Activated CD4-positive, alpha-beta memory T cell treated with anti-CD3 and anti-CD28 coated beads, Interleukin-2, amount 10 ng/mL, durations not matched to agents 7 days and 5 days (primary cell): ENCODE measurements at regions not wholly inside any gene's neighbourhood (a gene's known extent, or its start where the extent isn't known, plus 50 kb on each side); places are given as distances from the start of the nearest gene placed in this dataset.

Source experiments
- CTCF ChIA-PET: fragments of 350-600 bp; sonication (Branson Sonifier 250); formaldehyde crosslinking; loops from one replicate; lab custom pipeline; 2021; ENCODE audit warnings: antibody characterized with exemption, inconsistent platforms; lab: Charles Lee
- POLR2A ChIA-PET: fragments of 350-600 bp; sonication (Branson Sonifier 250); formaldehyde crosslinking; loops from one replicate; lab custom pipeline; 2021; ENCODE audit warnings: antibody characterized with exemption; lab: Charles Lee
- DNase-seq: peaks from one replicate; pipeline ENCODE4 v3.0.0-alpha.2; 2020
- H3K27ac Mint-ChIP-seq: one replicate; pipeline ENCODE4 v1.8.0; 2021; ENCODE audit warnings: mild to moderate bottlenecking, mixed read lengths
- H3K27me3 Mint-ChIP-seq: one replicate; pipeline ENCODE4 v1.8.0; 2021; ENCODE audit warnings: mixed read lengths
- H3K36me3 Mint-ChIP-seq: one replicate; pipeline ENCODE4 v1.8.0; 2021; ENCODE audit warnings: low read depth, mixed read lengths
- H3K4me1 Mint-ChIP-seq: one replicate; pipeline ENCODE4 v1.8.0; 2021; ENCODE audit warnings: mixed read lengths
- H3K4me3 Mint-ChIP-seq: one replicate; pipeline ENCODE4 v1.8.0; 2021; ENCODE audit warnings: mild to moderate bottlenecking, mixed read lengths
- H3K9me3 Mint-ChIP-seq: one replicate; pipeline ENCODE4 v1.8.0; 2021; ENCODE audit warnings: mixed read lengths

DNA sequence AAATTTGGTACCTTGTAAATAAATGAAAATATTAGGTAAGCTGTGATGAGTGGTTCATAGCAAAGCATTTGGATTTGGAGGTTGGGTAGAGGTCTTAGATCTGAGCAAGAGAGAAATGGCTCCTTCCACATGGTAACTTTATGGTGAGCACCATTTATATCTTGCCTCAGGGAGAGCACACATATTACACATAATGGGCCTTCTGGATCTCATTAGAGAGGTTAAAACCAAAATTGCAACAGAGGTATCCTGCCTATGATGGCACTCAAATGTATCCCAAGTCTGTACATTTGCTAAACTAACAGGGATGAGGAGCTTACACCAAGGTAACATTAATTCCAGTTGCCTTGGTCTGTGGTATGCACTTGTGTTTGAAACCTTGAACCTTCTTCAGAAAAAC is 87.1 kb upstream of the PUDP start:
- DNase-seq: no peak
- Mint-ChIP-seq H3K9me3 (no peaks in the 10 kb centered on the region), H3K27ac (no peak overlapping the region), H3K4me1 (no peaks in the 10 kb centered on the region), H3K27me3 (no peaks in the 10 kb centered on the region), H3K4me3 (no peak overlapping the region), H3K36me3 (no peaks in the 10 kb centered on the region)
- ChIA-PET CTCF (no interaction called here), POLR2A (no interaction called here)

DNA sequence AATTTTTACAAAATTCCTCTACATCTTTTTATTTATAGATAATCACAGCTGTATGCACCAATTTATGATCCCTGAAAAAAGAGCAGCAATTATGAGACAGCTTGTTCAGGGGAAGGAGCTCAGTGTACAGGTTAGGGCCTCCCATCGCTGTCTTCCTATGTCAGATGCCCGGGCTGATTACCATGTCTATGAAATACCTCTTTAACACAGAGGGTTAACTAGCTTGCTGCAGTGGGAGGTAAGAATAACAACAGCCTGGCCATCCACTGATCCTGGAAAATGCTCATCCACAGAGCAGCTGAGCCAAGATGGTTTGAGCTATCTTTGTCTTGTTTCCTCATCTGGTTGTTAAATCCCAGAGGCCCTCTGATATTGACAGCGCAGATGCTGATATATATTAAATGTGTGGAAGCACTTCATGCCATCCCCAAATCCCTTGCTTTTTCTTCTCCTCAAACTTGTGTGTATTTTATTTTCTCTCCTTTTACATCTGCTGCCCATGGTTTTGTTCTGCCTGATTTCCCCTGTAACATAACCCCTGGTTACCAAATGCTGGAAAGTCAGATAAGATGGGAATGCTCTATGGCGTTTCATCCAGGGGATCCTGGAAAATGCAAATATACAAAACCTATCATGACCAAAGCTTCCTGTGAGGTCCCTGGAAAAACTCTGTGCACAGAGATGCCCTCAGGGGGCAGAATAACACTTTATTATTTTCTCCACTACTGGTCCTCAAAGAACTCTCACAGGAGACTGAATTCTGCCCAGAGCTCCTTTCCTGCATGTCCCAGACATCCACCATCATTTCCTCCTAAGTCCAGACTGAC is 85.8 kb upstream of the PUDP start:
- no peak overlapping the region for H3K27ac Mint-ChIP-seq
- ChIA-PET CTCF (no interaction called here), POLR2A (no interaction called here)
- no peak for DNase-seq
- H3K36me3 Mint-ChIP-seq: no peaks in the 10 kb centered on the region
- no peaks in the 10 kb centered on the region for H3K9me3 Mint-ChIP-seq
- H3K4me1 Mint-ChIP-seq: no peaks in the 10 kb centered on the region
- no peaks in the 10 kb centered on the region for H3K27me3 Mint-ChIP-seq
- no peak overlapping the region for H3K4me3 Mint-ChIP-seq

DNA sequence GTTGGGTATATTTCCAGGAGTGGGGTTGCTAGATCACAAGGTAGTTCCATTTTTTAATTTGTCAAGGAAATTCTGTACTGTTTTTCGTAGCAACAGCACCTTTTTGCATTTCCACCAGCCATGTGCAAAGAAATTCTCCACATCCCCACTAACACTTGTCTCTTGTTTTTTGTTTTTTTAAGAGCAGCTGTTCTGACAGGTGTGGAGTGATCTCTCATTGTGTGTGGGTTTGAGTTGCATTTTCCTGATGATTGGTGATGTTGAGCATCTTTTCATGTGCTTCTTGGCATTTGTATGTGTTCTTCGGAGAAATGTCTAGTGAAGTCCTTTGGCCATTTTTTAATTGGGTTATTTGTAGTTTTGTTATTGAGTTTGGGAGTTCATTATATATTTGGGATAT is 80.3 kb upstream of the PUDP start:
- H3K27ac Mint-ChIP-seq: no peak overlapping the region
- no peaks in the 10 kb centered on the region for H3K27me3 Mint-ChIP-seq
- no peaks in the 10 kb centered on the region for H3K36me3 Mint-ChIP-seq
- no peak overlapping the region for H3K4me3 Mint-ChIP-seq
- ChIA-PET CTCF (no interaction called here), POLR2A (no interaction called here)
- DNase-seq: no peak
- H3K4me1 Mint-ChIP-seq: no peaks in the 10 kb centered on the region
- no peaks in the 10 kb centered on the region for H3K9me3 Mint-ChIP-seq

DNA sequence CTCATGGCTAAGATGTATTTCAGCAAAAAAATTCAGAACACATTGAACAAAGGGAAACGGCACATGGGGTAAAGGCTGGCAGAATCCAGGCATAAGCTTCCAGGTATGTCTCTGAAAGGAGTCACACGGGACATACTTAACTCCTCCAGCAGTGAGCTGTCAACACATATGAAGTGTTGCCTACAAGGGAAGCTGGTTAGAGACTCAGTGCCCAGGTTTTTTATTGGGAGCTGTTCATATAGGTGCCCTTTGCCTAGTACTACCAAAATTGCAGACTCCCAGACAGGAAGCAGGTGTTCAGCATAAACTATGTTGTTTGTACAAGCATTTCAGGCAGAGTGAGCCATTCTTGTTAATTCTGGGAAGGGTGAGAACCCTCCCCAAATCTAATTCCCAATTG is 77.4 kb upstream of the PUDP start:
- no peaks in the 10 kb centered on the region for H3K9me3 Mint-ChIP-seq
- H3K36me3 Mint-ChIP-seq: no peaks in the 10 kb centered on the region
- ChIA-PET CTCF (no interaction called here), POLR2A (no interaction called here)
- no peaks in the 10 kb centered on the region for H3K4me1 Mint-ChIP-seq
- no peak overlapping the region for H3K4me3 Mint-ChIP-seq
- DNase-seq: no peak
- H3K27me3 Mint-ChIP-seq: no peaks in the 10 kb centered on the region
- no peak overlapping the region for H3K27ac Mint-ChIP-seq

DNA sequence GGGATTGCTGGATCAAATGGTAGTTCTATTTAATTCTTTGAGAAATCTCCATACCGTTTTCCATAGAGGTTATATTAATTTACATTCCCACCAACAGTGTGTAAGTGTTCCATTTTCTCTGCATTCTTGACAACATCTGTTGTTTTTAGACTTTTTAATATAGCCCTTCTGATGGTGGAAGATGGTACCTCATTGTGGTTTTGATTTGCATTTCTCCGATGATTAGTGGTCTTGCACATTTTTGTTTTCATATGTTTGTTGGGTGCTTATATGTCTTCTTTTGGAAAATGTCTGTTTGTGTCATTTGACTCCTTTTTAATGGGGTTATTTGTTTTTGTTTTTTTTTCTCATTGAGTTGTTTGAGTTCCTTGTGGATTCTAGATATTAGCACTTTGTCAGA is 75.3 kb upstream of the PUDP start:
- Mint-ChIP-seq H3K4me1 (no peaks in the 10 kb centered on the region), H3K9me3 (no peaks in the 10 kb centered on the region), H3K27me3 (no peaks in the 10 kb centered on the region), H3K4me3 (no peak overlapping the region), H3K36me3 (no peaks in the 10 kb centered on the region), H3K27ac (no peak overlapping the region)
- POLR2A ChIA-PET: no interaction called here
- CTCF ChIA-PET: no interaction called here
- no peak for DNase-seq

DNA sequence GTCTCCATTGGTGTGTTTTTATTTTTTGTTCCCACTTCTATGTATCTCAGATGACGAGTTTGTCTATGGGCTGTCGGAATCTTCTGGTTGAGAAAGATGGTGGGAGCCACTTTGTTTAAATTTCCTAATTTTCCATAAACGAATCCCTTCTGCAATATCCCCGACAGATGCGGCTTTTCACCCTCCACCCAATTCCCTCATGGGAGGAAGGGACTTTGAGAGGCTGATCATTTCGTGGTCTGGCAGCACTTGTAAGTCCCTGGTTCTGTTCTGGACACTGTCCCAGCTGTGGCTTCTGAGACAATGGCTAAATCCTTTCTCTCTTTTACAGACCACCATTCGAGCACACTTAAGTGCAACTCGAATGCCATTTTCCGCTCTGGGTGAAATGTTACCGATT is 72.2 kb upstream of the PUDP start:
- CTCF ChIA-PET: no interaction called here

DNA sequence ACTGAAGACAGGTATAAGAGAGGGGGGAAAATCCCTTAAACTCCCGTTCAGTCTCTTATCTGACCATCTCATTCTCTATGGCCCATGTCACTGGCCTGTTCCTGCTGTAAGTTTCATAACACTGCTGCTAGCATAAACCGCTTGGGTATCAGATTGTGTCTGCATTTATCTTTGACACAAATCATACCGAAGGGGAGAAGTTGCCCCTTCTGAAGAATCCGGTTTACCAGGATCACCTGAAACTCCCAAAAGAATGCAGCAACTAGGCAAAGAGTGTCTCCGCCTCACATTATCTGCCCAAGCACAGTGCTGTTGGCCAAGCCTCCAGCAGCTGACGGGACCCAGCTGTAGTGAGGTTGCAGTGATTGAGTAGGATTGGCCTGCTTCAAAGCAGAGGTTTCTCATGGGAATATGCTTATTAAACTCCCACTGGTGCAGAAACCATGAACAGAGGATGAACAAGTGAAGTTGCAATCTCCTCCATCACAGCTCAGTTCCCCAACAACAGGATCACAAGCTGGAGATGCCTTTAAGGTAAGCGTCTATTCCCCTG is 71.3 kb upstream of the PUDP start:
- Mint-ChIP-seq H3K4me1 (no peaks in the 10 kb centered on the region), H3K36me3 (no peaks in the 10 kb centered on the region), H3K27ac (no peak overlapping the region), H3K9me3 (no peaks in the 10 kb centered on the region), H3K27me3 (no peaks in the 10 kb centered on the region), H3K4me3 (no peak overlapping the region)
- POLR2A ChIA-PET: no interaction called here
- DNase-seq: no peak
- CTCF ChIA-PET: no interaction called here

More for the DNA sequence above, 72.2 kb upstream of the PUDP start:
- Mint-ChIP-seq H3K27me3 (no peaks in the 10 kb centered on the region), H3K27ac (no peak overlapping the region), H3K36me3 (no peaks in the 10 kb centered on the region), H3K4me1 (no peaks in the 10 kb centered on the region), H3K4me3 (no peak overlapping the region), H3K9me3 (no peaks in the 10 kb centered on the region)
- DNase-seq: no peak
- POLR2A ChIA-PET: no interaction called here

DNA sequence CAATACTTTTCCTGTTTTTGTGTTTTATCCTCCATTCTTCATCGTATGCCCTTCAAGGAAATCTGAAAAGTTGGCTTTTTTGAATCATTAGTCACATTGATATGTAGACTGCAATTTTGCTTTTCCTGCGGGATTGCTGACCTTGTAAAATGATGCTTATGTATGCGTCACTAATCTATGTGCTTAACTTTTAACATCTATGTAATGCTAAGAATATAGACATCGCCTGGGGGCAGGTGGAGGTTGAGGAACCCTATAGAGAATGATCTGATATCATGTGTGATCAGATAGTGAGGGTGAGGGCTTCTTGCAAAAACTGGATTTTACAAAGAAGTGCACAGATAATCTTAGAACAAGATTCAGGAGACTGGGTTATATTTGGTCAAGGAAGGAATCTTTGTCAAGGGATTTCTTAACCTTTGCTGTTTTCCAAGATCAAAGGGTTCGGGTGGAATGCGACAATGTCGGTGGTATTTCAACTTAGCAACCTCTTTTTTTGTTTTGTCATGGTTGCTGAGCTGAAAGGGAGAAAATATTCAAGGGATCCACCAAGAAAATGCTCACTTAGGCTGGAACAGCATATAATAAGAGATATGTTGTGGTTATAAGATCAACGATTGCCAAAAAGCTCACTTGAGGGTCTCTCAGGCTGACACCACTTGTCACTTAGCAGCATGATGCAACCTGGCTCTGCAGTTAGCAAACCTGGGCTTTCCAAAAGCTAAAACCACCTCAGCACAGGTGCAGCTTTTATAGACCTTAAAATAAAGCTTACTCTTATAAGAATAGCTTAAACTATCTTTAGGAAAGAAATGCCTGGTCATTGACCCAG is 70.6 kb upstream of the PUDP start:
- CTCF ChIA-PET: no interaction called here
- H3K27ac Mint-ChIP-seq: no peak overlapping the region
- no peaks in the 10 kb centered on the region for H3K27me3 Mint-ChIP-seq
- no peaks in the 10 kb centered on the region for H3K9me3 Mint-ChIP-seq
- DNase-seq: no peak
- POLR2A ChIA-PET: no interaction called here
- H3K4me1 Mint-ChIP-seq: no peaks in the 10 kb centered on the region
- H3K4me3 Mint-ChIP-seq: no peak overlapping the region
- H3K36me3 Mint-ChIP-seq: no peaks in the 10 kb centered on the region

DNA sequence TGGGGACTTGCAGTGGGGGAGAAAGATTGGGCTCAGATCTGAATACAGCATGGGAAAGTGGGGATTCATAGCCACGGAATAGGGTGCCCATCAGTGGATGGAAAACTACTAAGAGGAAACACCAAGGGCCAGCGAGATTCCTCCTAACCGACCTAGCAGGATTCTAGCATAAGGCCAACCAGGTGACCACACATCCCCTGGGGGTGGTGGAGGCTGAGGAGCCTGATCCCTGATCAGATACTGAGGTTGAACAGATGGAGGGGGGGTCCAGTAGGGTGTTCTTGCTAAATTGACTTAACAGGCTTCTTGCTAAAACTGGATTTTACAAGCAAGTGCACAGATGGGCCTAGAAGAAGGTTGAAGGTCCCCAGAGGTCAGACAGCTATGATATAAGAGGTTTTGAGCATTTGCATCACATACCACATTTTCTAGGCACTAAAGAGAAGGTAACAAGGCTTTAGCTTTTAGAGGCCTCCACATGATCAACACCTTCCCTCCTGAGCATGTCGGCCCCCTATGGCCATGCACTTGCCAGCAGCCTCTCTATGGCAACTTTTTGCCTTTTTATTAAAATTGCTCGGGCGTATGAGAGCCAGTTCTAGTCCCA is 69.1 kb upstream of the PUDP start:
- no peak overlapping the region for H3K27ac Mint-ChIP-seq
- DNase-seq: no peak
- H3K4me3 Mint-ChIP-seq: no peak overlapping the region
- no peaks in the 10 kb centered on the region for H3K27me3 Mint-ChIP-seq
- no peaks in the 10 kb centered on the region for H3K36me3 Mint-ChIP-seq
- ChIA-PET POLR2A (no interaction called here), CTCF (no interaction called here)
- H3K9me3 Mint-ChIP-seq: no peaks in the 10 kb centered on the region
- no peaks in the 10 kb centered on the region for H3K4me1 Mint-ChIP-seq

DNA sequence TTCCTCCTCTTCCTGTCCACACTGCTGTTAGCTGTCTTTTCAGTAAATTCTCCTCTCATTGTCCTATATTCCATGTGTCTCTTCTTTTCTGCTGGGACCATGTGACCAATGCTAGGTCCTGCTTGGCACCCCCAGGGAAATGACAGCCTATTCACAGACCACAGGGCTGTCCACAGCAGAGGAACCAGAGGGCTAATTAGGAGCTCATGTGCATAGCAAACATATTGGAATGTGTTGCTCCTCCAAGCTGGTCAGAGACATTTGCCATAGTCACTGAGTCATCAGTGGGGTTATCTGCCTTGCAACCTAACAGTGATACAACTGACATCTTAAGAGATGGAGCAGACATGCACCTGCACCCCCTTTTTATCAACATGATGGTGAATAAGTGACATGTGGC is 67.9 kb upstream of the PUDP start:
- DNase-seq: no peak
- CTCF ChIA-PET: no interaction called here
- no peak overlapping the region for H3K4me3 Mint-ChIP-seq
- POLR2A ChIA-PET: no interaction called here
- no peak overlapping the region for H3K27ac Mint-ChIP-seq
- no peaks in the 10 kb centered on the region for H3K9me3 Mint-ChIP-seq
- H3K4me1 Mint-ChIP-seq: no peaks in the 10 kb centered on the region
- H3K27me3 Mint-ChIP-seq: no peaks in the 10 kb centered on the region
- no peaks in the 10 kb centered on the region for H3K36me3 Mint-ChIP-seq

DNA sequence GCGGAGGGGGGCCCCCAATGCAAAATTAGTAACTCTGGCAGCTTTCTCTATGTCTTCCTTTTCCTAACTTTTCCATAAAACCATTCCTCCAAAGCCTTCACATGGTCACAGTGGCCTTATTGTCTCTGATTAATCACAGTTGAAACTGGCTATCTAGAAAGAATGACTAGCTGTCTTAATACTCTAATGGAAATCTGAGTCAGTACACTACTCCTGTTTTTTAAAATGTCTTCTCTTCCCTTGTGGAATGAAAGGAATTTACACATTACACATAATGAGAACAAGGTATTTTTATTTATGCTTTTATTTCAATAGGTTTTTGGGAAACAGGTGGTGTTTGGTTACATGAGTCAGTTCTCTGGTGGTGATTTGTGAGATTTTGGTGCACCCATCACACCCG is 66.3 kb upstream of the PUDP start:
- Mint-ChIP-seq H3K4me1 (no peaks in the 10 kb centered on the region), H3K36me3 (no peaks in the 10 kb centered on the region), H3K4me3 (no peak overlapping the region), H3K9me3 (no peaks in the 10 kb centered on the region), H3K27me3 (no peaks in the 10 kb centered on the region), H3K27ac (no peak overlapping the region)
- ChIA-PET CTCF (no interaction called here), POLR2A (no interaction called here)
- DNase-seq: no peak

DNA sequence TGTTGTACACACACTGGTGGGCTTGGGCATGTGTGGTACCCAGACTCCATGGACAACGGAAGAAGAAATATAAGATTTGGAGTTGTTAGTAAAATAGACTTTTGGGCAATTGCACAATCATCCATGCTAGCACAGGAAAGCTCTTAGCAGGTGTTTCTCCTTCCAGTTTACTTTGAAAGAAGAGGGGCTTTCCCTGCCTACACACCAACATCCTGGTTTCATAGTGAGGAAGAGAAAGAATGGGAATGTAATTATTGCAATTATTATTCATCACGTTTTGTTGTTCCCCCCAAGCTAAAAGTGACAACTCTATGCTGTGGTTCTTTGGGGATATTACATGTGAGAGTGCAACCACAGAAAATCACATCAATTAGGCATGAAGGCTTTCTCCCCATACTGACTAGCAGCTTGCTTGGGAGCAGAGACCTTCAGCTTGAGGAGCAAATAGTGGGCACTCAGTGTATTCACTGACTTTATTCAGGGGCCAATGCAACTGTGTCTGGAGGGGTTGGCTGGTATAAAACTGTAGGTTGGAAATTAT is 57.2 kb upstream of the PUDP start:
- POLR2A ChIA-PET: no interaction called here
- Mint-ChIP-seq H3K4me3 (no peak overlapping the region), H3K27ac (no peak overlapping the region), H3K4me1 (peaks cover 2% of the 10 kb centered on the region), H3K27me3 (no peaks in the 10 kb centered on the region), H3K9me3 (no peaks in the 10 kb centered on the region), H3K36me3 (no peaks in the 10 kb centered on the region)
- DNase-seq: no peak
- CTCF ChIA-PET: no interaction called here

DNA sequence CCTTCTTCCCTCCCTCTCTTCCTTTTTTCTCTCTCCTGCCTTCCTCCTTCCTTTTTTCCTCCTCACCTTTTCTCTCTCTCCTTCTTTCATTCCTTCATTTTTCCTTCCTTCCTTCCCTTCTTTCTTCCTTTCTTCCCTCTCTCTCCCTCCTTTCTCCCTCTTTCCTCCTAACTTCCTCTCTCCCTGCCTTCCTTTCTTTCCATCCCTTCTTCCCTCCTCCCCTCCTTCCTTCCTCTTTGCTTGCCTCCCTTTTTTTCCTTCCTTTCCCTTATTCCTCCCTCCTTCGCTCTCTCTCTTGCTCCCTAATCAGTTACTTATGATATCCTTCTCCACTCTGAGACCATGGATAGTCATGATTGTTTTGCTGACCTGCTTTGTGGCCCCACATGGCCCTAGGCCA is 56.7 kb upstream of the PUDP start:
- Mint-ChIP-seq H3K4me1 (peaks cover 2% of the 10 kb centered on the region), H3K36me3 (no peaks in the 10 kb centered on the region), H3K4me3 (no peak overlapping the region), H3K27ac (no peak overlapping the region), H3K27me3 (no peaks in the 10 kb centered on the region), H3K9me3 (no peaks in the 10 kb centered on the region)
- POLR2A ChIA-PET: no interaction called here
- no peak for DNase-seq
- CTCF ChIA-PET: no interaction called here
